Smooth muscle cell (in vitro differentiated cells): ENCODE measurements at regions not wholly inside any gene's neighbourhood (a gene's known extent, or its start where the extent isn't known, plus 50 kb on each side); places are given as distances from the start of the nearest gene placed in this dataset.

Source experiments
- DNase-seq: peaks from one replicate; lab custom pipeline; 2025; ENCODE audit not compliant: unreplicated experiment; lab: John Stamatoyannopoulos, UW
- H2AFZ ChIP-seq: fragments of 200-600 bp; sonication (generic); 2 replicates; pipeline ENCODE4 v1.6.0; 2016; ENCODE audit warnings: antibody characterized with exemption, low read depth, mild to moderate bottlenecking
- H3F3A ChIP-seq: fragments of 200-600 bp; sonication (generic); 2 replicates; pipeline ENCODE4 v1.6.0; 2017; ENCODE audit warnings: antibody characterized with exemption, low read depth
- H3K27ac ChIP-seq: fragments of 200-600 bp; sonication (generic); 2 replicates; pipeline ENCODE4 v1.5.1; 2016; ENCODE audit warnings: low read depth, mild to moderate bottlenecking
- H3K27me3 ChIP-seq: fragments of 200-600 bp; sonication (generic); 2 replicates; pipeline ENCODE4 v1.6.1; 2016; ENCODE audit warnings: low read depth, mild to moderate bottlenecking
- H3K36me3 ChIP-seq: fragments of 200-600 bp; sonication (generic); 2 replicates; pipeline ENCODE4 v1.5.1; 2016; ENCODE audit warnings: low read depth
- H3K4me1 ChIP-seq: fragments of 200-600 bp; sonication (generic); 2 replicates; pipeline ENCODE4 v1.5.1; 2016; ENCODE audit warnings: low read depth
- H3K4me2 ChIP-seq: fragments of 200-600 bp; sonication (generic); 2 replicates; pipeline ENCODE4 v1.6.0; 2016; ENCODE audit warnings: mild to moderate bottlenecking
- H3K4me3 ChIP-seq: fragments of 200-600 bp; sonication (generic); 2 replicates; pipeline ENCODE4 v1.5.1; 2016; ENCODE audit warnings: mild to moderate bottlenecking
- H3K79me2 ChIP-seq: fragments of 200-600 bp; sonication (generic); 2 replicates; pipeline ENCODE4 v1.6.0; 2016; ENCODE audit warnings: low read depth, mild to moderate bottlenecking
- H3K9ac ChIP-seq: fragments of 200-600 bp; sonication (generic); 2 replicates; pipeline ENCODE4 v1.6.0; 2016; ENCODE audit warnings: low read depth
- H3K9me3 ChIP-seq: fragments of 200-600 bp; sonication (generic); replicated peaks from 2 replicates; pipeline ENCODE4 v1.5.1; 2016; ENCODE audit warnings: low read depth
- H4K20me1 ChIP-seq: fragments of 200-600 bp; sonication (generic); 2 replicates; pipeline ENCODE4 v1.6.0; 2016; ENCODE audit warnings: low read depth
- WGBS: methylation state at CpG from one replicate; pipeline ENCODE4 v1.1.7; 2016; ENCODE audit warnings: low lambda C conversion rate; 5-methylcytosine and 5-hydroxymethylcytosine counted together
- TF ChIP-seq, protein P1 (sequence below): fragments of 200-600 bp; sonication (generic); IDR thresholded peaks from 2 replicates; pipeline ENCODE4 v1.5.1; 2017; ENCODE audit warnings: borderline replicate concordance, mild to moderate bottlenecking, antibody characterized with exemption; ENCODE audit not compliant: insufficient read depth, poor library complexity, severe bottlenecking

DNA sequence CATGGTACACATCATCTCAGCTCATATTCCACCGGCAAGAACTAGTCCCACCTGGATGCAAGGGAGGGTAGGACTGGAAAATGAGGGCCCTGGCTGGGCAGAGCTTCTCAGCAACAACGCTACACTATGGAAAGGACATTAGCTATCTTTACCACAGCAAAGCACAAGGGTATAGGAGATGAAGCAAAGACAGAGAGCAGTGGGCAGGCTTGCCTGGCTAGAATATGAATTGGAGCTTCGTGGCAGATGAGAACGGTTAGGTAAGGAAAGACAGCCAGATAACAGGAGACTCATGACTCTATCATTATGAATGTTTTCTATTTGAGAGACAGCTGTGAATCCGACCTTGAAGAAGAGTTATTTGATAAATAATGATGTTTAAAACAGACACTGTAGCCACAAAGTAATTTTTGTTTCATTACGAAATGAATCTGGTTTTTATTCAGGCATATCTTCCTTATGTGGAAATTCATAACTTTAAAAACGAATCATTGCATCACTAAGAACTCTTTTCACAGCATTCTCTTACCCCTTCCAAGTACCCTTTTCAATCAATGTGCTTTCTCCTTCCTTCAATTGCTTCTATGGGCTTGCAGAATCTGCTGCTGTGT lies 59.1 kb upstream of the PCED1B start:
- Histone ChIP-seq H3K4me1 (no peaks in the 10 kb centered on the region), H3K36me3 (no peaks in the 10 kb centered on the region), H4K20me1 (no peaks in the 10 kb centered on the region), H2AFZ (no peak overlapping the region), H3K79me2 (no peaks in the 10 kb centered on the region), H3K27ac (no peak overlapping the region), H3K9ac (no peak overlapping the region), H3K4me3 (no peak overlapping the region), H3K27me3 (no peaks in the 10 kb centered on the region), H3K4me2 (no peak overlapping the region), H3K9me3 (no peaks in the 10 kb centered on the region), H3F3A (no peaks in the 10 kb centered on the region)
- WGBS: 83% methylated on average over 7 of the region's 7 CpGs
- DNase-seq: no peak
- TF ChIP-seq, protein P1, sequence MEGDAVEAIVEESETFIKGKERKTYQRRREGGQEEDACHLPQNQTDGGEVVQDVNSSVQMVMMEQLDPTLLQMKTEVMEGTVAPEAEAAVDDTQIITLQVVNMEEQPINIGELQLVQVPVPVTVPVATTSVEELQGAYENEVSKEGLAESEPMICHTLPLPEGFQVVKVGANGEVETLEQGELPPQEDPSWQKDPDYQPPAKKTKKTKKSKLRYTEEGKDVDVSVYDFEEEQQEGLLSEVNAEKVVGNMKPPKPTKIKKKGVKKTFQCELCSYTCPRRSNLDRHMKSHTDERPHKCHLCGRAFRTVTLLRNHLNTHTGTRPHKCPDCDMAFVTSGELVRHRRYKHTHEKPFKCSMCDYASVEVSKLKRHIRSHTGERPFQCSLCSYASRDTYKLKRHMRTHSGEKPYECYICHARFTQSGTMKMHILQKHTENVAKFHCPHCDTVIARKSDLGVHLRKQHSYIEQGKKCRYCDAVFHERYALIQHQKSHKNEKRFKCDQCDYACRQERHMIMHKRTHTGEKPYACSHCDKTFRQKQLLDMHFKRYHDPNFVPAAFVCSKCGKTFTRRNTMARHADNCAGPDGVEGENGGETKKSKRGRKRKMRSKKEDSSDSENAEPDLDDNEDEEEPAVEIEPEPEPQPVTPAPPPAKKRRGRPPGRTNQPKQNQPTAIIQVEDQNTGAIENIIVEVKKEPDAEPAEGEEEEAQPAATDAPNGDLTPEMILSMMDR: no peak

DNA sequence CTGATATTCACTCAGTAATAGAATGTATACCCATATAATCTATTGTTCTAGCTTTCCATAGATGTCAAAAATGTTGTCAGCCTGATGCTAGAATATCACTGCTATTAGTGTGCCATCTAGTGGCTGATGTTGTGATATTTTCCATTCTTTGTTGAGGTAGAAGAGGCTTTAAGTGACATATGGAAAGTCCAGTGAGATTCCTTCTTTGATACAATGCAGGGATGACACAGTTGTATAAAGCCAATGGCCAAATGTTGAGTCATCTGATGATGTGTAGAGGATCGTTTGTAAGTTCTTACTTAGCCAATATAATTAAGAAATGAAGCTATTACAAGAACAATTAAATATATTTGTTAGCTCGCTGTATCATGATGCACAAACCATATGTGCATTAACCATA lies 58.1 kb upstream of the PCED1B start:
- no peak overlapping the region for H3K4me3 ChIP-seq
- H3K9me3 ChIP-seq: no peaks in the 10 kb centered on the region
- H3K36me3 ChIP-seq: no peaks in the 10 kb centered on the region
- H3K4me1 ChIP-seq: no peaks in the 10 kb centered on the region
- no peak for DNase-seq
- no peaks in the 10 kb centered on the region for H4K20me1 ChIP-seq
- H3K79me2 ChIP-seq: no peaks in the 10 kb centered on the region
- H3K4me2 ChIP-seq: peak overlapping the region; percentile 42
- no peaks in the 10 kb centered on the region for H3K27me3 ChIP-seq
- no peak overlapping the region for H3K9ac ChIP-seq
- TF ChIP-seq, protein P1: peak; percentile 74
- no peak overlapping the region for H2AFZ ChIP-seq
- H3K27ac ChIP-seq: peak overlapping the region; percentile 54
- 55% methylated on average over 2 of the region's 2 CpGs for WGBS
- H3F3A ChIP-seq: no peaks in the 10 kb centered on the region

DNA sequence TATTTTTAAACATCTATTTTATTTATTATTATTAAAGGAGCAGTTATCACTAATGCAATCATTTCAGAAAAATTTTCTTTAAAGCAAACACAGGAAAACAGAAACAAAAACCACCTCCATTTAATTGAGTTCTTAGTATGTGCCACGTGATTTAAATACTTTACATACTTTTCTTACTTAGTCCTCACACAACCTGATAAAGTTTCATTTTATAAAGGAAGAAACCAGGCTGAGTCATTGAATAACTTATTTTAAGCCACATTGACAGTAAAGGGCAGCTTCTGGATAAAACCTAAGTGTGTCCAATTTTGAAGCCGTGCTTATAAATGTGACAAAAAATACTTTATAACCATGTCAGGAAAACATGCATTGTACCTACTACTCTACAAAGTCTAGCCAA lies 57.1 kb upstream of the PCED1B start:
- H3F3A ChIP-seq: no peaks in the 10 kb centered on the region
- no peaks in the 10 kb centered on the region for H3K79me2 ChIP-seq
- H2AFZ ChIP-seq: no peak overlapping the region
- no peaks in the 10 kb centered on the region for H3K27me3 ChIP-seq
- H3K9me3 ChIP-seq: no peaks in the 10 kb centered on the region
- H3K27ac ChIP-seq: peak overlapping the region; percentile 54
- H3K4me3 ChIP-seq: no peak overlapping the region
- no peak overlapping the region for H3K9ac ChIP-seq
- TF ChIP-seq, protein P1: no peak
- no peaks in the 10 kb centered on the region for H3K36me3 ChIP-seq
- no peaks in the 10 kb centered on the region for H3K4me1 ChIP-seq
- peak overlapping the region; percentile 42 for H3K4me2 ChIP-seq
- 27% methylated on average over 2 of the region's 2 CpGs for WGBS
- no peaks in the 10 kb centered on the region for H4K20me1 ChIP-seq
- no peak for DNase-seq

DNA sequence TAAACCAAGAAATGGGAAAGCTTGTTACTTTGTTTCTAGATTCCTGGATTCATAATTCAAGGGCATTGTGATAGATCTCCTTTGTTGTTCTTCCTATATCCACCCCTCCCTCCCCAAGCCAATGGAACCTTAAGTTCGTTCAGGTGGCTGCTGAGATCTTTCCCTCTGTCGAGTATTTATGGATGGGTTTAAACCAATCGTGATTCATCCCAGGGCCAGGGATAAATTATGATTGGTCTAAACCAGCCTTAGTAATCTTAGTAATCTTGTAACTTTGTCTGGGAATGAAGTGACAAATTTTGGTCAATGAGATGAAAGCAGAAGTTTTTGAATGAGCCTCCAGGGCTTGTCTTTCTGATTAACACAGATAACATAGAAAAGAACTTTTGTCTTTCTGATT lies 56.1 kb upstream of the PCED1B start:
- H4K20me1 ChIP-seq: no peaks in the 10 kb centered on the region
- no peak overlapping the region for H3K9ac ChIP-seq
- DNase-seq: no peak
- H3K4me3 ChIP-seq: no peak overlapping the region
- H3K36me3 ChIP-seq: no peaks in the 10 kb centered on the region
- H3K4me2 ChIP-seq: no peak overlapping the region
- H3K9me3 ChIP-seq: no peaks in the 10 kb centered on the region
- no peak overlapping the region for H3K27ac ChIP-seq
- H2AFZ ChIP-seq: no peak overlapping the region
- TF ChIP-seq, protein P1: no peak
- H3F3A ChIP-seq: no peaks in the 10 kb centered on the region
- H3K27me3 ChIP-seq: no peaks in the 10 kb centered on the region
- H3K4me1 ChIP-seq: no peaks in the 10 kb centered on the region
- H3K79me2 ChIP-seq: no peaks in the 10 kb centered on the region
- WGBS: 50% methylated on average over 3 of the region's 3 CpGs
